ENCODE measurements at regions not wholly inside any gene's neighbourhood (a gene's known extent, or its start where the extent isn't known, plus 50 kb on each side); places are given as distances from the start of the nearest gene placed in this dataset.
"Not testable (repeated sequence)": the region's sequence is repeated elsewhere in the genome, so short reads cannot be mapped to it uniquely, and the experiment has no call there.

DNA sequence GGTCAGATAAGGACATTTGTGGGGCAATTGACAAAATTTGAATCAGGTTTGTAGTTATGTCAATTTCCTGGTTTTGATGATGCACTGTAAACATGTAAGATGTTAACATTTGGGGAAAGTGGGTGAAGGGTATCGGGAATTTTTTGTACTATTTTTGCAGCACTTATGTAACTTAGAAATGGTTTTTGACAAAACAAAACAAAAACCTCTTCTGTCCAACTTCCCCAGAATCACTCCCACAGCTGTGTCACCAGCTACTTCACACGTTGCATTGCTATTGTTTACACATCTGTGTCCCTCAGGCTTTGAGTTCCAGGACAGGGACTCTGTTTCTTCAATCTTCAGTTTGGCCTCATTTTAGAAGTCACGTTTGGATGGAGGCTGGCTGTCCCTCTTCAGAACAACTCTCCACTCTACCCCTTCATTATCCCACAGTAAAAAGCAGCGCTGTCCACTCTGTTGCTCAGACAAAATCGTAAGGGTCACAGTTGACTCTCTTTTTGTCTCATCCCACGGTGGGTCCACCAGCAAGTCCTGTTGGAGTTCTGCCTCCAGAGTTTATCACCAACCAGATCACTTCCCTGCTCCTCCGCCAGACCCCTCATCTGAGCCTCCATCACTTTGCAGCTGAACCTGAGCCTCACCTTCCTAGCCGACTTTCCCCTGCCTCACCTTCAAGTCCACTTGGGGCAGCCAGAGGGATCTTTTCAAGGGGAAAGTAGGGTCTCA, 63.2 kb downstream of the NENF start:
- no peak for DNase-seq

DNA sequence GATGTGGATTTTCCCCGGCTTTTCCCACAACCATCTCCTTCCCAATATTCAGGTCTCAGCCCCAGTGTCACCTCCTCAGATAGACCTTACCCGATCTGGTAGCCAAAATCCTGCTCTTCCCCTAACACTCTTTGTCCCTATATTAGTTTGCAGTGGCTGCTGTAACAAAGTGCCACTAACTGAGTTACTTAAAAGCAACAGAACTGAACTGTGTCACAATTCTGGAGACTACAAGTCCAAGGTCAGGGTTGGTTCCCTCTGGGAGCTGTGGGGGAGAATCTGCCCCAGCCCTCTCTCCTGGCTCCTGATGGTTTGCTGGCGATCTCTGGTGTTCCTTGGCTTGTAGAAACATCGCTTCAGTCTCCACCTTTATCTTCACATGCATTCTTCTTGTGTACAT, 64.0 kb downstream of the NENF start:
- DNase-seq, result no peak

DNA sequence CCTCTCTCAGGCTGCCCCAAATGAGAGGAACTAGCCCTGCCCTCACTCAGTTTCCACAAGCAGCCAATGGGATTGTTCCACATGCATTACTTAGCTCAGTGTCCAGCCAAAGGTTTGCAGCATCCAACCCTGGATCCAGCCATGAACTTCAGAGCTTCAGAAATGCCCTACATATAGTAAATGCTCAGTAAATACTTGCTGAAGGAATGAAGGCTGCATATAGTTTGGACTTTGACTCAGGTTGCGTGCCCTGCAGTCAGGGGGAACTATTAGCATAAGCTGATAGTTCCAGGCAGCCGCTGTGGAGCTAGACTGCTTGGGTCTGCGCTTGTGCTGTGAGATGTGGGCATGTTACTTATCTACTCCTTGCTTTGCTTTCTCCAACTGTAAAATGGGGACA, 64.8 kb downstream of the NENF start:
- DNase-seq, result no peak

DNA sequence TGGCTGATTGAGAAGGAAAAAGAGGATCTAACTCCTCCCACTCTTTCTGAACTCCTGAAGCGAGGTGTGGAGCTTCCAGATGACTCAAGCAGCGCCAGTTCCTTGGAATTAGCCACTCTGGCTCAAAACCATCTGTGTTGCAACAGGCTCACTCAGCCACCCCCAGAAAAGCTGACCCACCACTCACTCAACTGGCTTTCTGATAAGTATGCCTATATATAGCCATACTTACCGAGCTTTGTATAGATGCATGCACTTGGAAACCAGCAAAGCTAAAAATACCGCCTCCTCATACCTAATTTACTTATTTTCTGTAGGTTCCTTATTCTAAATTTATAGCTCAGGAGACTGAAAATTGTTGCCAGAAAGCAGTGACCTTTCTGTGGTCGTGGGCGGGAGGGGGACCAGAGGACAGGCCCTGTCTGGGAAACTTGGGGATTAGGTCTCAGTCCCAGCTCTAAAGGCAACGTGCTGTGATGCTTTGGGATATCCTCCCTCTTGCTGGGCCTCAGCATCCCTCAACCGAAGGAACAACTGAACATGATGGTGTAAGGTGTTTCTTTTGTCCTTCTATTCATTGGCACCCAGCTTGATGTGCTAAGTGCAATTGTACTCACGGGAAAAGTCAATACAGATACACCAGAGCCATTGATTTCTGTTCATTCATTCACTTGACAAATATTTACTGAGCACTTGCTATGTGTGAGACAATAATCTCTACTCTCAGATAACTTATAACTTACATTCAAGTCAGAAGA, 65.7 kb downstream of the NENF start:
- DNase-seq, result no peak

DNA sequence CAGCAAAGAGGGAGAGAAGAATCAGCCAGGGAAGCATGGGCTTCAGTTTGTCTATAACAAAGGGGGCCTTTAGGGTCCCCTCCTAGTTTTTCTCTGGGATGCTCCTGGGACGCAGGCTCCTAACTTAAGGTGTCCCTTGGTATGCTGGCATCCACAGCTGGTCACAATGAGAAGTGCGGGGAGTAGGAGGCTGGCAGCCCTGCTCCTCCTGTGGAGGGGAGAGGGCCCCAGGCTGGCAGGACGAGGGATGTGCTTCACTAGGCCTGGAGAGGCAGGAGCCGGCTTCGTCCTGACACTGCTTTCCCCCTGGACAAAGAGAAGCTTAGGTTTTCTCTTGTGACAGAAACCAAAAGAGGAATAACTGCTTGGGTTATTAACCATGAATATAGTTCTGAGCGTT, 67.6 kb downstream of the NENF start:
- no peak for DNase-seq

DNA sequence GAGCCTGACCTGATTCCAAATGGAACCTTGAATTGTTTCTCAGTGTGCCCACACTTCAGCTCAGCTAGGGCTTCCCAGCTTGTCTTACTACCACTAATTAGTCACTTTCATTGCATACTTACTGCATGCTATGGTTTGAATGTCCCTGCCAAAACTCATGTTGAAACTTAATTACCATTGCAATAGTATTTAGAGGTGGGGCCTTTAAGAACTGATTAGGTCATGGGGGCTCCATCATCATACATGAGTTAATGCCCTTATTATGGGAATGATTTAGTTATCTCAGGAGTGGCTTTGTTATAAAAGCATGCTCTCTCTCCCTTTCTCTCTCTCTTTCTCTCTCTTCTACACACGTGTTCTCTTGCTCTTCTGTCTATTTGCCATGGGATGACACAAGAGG, 68.3 kb downstream of the NENF start:
- no peak for DNase-seq

DNA sequence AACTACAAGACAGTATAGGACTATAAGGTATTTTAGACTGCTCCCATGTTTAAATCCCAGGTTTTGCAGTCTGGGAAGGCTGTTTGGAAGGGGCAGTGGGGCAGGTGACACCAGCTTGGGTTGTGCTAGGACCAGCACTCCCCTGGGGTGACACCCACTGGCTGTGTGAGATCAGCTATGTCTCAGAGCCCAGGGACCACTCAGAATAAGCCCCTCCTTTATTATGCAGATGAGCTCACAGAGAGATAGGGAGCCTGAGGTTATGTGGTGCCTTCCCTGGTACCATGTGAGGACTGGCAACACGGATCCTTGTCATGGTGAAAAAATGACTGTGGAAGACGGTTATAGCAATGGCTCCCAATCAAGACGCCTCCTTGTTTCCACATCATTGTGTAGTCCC, 71.0 kb downstream of the NENF start:
- DNase-seq, result no peak

DNA sequence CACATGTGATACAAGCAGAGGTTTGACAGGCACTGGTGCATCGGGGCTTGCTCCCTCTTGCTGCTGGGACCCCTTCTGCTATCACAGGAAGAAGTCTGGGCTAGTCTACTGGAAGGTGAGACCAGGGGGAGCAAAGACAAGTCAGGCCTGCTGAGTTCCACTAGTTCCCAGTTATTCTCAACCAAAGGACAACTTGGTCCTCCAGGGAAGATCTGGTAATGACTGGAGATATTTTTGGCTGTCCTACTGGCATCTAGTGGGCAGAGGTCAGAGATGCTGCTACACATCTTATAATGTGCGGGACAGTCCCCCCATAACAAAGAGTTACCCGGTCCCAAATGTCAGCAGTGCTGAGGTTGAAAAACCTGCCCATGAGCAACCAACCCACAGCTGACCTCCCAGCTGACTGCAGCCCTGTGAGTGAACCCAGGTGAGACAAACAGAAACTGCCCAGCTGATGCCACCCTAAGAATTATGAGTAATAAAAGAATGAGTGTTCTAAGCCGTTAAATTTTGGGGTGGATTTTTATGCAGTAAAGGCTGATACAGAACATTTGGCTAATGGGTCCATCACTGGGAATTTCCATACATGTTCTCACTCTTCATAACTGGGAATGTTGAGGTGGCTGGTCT, 71.6 kb downstream of the NENF start:
- DNase-seq, result no peak

DNA sequence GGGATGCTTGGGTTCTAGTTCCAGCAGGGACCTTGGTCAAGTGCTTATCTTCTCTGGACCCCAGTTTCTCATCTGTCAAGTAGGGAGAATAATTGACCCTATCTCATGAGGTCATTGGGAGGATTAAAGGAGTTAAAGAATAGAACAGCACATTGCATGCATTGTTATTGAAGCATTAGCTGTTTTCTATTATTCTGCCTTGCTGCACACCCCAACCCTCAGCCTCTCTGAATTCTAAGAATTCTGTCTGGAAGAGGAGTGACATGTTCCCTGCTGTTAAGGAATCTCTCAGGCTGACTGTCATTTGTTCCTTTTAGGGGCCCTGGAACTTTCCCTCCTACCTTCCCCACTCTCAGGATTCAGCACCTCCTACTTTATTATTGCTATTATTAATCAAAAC, 73.9 kb downstream of the NENF start:
- DNase-seq, result no peak

DNA sequence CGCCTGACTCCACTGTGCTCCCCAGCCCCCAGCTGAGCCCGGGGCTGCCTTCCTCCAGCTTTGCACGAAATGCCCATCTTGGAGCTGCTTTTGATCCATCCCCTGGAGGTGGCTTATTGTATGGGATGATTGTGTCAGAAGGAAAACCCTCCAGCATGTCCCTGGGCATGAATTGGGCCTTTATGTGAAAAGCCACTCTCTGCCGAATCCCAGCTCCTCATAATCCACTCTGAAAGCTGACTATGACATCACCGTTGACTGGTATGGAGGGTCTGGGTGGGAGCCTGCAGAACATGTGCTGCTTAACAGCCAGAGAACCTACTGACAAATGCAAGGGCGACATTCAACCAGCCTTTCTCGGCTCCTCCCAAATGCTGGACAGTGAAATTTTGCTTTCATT, 74.6 kb downstream of the NENF start:
- no peak for DNase-seq

DNA sequence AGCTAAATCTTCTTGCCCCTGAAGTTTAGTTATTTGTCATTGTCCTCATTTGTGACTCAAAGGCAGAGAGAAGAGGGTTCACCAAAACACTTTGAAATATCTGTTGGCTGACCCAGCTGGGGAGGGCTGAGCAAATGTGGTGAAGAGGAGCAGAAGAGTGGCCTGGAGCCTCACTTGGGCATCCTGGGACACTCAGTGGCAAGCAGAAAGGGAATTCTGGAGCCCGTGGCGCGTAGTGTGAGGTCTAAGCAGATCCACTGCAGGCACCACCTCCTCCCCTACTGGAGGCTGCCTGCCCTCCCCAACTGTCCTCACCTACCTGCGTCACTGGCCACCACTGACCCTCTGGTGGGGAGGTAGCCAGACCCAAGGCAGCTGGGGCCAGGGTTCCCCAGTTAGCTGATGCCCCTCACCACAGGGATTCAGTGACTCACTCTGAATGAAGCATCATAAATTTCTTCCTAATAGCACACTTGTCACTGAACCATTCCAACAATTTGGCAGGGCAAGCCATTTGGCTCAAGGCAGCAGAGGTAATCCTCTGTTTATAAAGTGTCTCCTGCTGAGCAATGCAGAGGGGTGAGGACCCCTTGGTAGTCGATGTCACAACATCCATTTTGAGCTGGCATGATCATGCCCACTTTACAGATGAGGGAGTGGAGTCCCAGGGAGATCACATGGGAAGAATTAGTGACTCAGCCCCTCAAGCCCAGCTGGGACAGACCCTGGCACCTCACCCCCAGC, 80.3 kb downstream of the NENF start:
- DNase-seq, result no peak

DNA sequence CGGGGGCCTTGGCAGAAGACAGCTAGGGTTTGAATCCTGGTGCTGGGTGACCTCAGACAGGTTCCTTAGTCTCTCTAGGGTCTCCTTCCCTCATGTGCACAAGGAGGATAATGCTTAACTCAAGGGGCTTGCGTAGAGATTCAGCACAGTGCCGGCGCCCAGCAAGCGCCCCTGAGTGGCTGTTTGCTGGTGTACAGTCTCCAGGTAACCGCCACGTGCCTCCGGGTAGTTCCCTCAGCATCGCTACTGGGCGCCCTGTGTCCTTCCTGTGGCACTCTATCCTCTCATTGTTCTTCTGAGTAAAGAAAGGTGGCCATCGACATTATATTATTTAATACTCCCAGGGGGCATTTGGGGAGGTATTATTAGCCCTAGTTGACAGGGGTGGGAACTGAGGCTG, 80.9 kb downstream of the NENF start:
- no peak for DNase-seq

DNA sequence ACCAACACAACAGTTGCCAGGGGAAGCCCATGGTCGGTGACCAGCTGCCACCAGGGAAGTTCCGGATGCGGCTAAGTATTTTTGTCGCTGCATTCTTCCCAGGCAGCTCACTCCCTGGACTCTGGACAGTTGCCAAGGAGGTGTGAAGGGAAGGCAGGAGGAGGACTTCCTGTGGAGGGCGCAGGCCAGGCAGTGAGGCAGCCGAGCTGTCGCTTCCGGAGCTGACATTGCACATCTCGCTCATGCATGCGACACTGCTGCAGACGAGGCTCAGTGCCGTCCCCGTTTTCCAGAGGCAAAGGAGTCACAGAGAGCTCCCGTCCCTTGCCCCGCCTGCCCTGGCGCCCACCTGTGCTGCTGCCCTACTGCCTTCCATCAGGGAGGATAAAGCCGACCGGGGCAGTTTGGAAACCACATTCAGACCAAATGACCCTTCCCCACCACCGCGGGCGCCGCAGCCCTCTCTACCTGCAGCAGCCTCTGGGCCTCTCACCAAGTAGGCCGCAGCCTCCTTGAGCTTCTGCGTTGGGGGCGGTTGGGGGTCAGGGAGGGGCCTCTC, 81.4 kb downstream of the NENF start:
- DNase-seq, result peak; percentile 58

DNA sequence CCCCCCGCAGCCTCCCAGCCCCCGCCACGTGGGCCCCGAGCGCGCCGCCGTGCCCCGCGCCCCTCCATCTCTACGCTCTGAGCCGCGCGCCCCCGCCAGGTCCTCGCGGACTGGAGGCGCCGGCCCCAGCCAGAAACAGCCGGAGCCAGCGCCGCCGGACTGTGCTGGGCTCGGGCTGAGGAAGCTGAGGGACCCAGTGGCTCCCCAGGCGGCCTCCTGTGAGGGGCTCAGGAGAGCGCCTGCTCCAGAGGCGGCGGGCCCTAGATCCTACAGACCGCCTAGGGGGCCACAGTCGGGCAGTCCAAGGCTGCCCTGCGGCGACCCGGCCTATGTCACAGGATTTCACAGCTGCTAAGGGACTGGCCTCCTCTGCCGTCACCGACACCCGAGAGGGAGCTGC, 82.1 kb downstream of the NENF start:
- DNase-seq, result peak; percentile 61

DNA sequence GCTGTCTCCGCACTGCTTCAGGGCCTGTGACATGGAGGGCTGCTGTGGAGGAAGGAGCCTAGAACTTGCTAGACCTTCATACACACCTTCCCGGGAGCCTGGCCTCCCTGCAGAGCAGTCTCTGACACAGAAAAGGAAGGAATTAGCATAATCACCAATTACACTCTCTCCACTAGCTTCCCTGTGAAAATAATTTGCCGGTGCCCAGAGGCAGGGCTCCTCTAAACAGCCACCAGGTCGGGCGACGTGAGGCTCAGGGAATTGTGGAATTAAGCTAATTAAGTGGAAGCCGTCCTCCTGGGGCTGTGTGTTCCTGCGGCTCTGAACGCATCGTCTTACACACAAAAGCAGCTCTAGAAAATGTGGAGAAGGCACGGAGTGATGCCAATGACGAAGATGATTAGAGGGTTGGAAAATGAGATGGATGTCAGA, 82.6 kb downstream of the NENF start:
- DNase-seq, result no peak

DNA sequence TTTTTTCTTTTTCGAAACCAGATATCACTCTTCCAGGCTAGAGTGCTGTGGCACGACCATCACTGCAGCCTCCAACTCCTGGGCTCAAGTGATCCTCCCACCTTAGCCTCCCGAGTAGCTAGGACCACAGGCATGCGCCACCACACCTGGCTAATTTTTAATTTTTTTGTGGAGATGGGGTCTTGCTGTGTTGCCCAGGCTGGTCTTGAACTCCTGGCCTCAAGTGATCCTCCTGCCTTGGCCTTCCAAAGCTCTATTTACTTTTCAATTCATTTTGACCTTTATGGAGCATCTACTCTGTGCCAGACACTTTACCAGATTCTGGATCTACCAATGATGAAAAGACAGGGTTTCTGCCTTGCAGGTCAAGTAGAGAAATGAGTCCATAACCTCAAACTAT, 83.3 kb downstream of the NENF start:
- DNase-seq, result not testable (repeated sequence)

DNA sequence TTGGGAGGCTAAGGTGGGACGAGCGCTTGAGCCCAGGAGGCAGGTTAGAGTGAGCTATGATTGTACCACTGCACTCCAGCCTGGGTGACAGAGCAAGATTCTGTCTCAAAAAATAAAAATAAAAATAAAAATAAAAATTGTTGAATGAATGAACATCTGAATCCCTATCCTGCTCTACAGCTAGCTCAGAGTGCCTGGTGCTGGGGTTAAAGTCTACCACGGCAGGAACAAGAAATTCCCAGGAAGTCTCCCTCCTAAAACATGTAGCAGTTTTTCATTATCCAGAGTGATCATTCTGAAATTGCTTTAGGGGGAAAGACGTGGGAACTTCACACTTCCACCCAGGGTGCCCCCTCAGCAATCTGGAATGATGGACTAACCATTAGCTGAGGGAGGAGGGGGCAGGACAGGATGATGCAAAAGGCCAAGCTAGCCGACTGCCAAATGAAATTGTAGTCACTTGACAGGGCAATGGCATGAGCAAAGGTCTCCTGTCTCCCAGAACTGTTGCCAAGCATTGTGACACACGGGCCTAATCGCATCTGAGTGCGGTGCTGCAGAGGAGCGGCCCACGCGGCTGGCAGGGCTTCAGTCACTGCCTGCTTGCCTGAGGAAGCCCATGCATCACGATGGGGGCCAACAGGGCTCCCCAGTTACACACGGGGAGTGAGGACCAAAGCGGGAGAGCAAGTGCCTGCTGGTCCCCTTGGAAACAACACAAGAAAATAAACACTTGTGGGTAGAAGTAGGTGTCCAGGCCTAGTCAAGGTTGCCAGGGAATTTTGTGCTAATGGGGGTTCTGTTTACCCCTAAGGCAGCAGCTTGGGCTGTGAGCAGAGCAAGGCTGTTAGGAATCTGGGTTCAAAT, 85.7 kb downstream of the NENF start:
- DNase-seq, result no peak

DNA sequence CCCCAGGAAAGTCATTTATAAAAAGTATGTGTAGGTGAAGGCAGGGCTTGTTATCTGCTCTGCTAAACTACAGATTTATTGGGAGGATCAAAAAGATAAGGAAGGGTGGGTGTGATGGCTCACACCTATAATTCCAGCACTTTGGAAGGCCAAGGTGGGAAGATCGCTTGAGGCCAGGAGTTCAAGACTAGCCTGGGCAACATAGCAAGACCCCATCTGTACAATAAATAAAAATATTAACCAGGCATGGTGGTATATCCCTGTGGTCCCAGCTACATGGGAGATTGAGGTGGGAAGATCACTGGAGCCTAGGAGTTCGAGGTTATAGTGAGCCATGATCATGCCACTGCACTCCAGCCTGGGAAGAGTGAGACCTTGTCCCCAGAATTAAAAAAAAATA, 86.4 kb downstream of the NENF start:
- DNase-seq, result no peak

DNA sequence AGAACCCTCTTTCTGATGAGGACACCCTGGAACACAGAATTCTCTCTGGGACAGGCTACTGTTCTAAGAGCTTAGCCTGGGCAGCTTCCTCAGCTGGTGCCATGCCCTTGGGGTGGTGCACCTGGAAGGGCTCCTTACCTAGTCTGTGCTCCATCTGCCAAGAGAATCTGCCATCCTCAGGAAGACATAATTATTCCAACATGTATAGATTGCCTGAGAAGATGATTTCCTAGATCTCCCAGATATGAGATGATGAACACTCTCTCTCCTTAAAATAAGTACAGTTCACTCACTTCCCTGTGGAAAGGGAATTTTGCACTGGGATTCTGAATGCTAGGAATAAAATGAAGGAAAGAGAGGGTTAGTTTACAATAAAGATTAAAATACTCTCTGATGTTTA, 87.6 kb downstream of the NENF start:
- no peak for DNase-seq

DNA sequence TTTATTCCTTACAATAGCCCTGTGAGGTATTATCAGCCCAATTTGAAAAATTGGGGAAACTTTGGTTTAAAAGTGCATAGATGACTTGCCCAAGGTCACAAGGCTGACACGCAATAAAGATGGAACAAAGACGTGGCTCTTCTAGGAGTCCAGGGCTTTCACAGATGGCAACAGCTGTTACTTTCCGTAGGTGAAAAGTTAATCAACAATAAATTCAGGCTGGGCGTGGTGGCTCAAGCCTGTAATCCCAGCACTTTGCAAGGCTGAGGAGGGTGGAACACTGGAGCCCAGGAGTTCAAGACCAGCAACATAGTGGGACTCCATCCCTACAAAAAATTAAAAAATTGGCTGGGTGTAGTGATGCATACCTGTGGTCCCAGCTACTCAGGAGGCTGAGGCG, 87.8 kb upstream of the ATF3 start:
- DNase-seq, result no peak

DNA sequence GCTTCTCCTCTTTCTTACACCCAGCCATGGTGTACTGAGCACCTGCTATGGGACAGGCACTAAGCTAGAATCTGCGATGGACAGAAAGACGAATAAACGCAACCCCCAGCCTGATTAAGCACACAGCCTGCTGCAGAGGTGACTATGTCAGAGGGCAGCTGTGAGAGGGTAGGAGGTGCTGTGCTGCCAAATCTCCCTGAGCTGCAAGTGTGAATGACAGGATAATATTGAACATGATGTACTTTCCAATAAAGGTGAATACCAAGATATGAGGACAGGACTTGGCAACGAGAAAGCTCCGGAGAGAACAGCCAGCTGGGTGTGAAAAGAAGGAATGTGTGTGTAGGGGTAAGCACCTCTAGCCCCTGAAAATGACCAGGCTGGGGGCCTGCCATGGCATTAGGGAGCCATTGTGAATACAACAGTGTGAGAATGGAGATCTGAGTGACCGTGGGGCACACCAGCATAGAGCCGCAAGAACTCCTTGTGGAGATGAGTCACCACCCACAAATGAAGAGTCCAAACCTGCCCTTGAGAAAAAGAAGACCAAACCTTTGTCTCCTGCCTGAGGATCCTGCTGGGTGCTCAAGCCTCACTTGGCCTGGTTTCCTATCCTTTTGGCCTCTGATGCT, 83.0 kb upstream of the ATF3 start:
- DNase-seq, result no peak

DNA sequence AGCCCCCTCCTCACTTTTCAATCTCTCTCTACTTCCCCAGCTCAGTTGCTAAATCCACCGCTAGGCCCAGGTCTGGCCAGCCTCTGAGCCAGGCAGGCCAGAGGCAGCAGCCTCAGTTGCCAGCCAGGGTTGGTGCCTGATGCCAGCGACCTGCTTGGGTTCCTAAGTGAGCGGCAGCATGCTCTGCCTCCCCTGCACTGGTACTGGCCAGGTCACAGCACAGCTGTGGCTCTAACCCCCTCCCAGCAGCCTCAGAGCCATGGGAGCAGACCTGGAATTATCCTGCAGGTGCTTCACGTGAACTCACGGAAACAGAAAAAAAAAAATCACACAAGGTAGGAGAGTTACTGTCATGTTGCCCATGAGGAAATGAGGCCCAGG, 82.5 kb upstream of the ATF3 start:
- no peak for DNase-seq
